HG03095 (cell line): ENCODE measurements at regions not wholly inside any gene's neighbourhood (a gene's known extent, or its start where the extent isn't known, plus 50 kb on each side); places are given as distances from the start of the nearest gene placed in this dataset.
"Not testable (repeated sequence)": the region's sequence is repeated elsewhere in the genome, so short reads cannot be mapped to it uniquely, and the experiment has no call there.

Experiments used
- ATAC-seq: cut with Tn5 transposase; IDR thresholded peaks from one replicate; pipeline ENCODE4 v1.9.1; 2021; ENCODE audit warnings: moderate library complexity; ENCODE audit not compliant: unreplicated experiment

DNA sequence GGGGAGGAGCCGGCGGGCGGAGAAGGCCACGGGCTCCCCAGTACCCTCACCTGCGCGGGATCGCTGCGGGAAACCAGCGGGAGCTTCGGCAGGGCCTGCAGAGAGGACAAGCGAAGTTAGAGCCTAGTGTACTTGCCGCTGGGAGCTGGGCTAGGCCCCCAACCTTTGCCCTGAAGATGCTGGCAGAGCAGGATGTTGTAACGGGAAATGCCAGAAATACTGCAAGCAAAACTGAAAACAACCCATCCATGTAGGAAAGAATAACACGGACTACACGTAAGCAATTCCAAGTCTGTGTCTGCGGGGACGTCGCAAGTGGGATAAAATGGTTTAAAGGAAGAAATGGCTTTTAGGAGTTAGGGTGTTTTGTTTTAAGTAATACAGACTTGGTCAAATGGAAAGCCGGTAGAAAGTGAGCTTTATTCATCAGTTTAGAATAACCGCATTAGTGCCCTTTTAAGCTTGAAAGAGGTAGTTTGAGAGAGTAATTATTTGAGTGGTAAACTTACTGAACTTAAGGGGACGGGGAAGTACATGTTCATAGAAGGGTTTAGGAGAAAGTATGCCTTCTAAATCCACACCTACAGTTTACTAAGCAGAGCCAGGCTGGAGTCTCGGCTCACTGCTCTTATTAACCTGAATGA is 121.3 kb upstream of the NIPA1 start:
- not testable (repeated sequence) for ATAC-seq

DNA sequence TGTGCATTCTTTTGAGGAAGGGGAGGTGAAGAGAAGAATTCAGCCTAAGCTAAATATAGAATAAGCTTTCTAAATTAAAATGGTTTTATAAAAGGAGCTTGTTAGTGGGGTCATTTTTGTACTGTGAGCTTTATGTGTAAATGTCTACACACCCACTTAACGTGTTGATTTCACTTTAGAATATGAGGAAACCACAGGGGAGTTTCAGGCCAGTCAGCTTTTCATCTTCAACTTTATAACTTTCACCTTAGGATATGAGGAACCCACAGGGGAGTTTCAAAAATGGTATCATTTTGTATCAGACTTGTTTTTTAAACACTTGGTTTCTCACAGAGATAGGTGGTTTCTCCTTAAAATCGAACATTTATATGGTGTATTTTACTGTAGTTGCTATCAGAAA is 120.7 kb upstream of the NIPA1 start:
- not testable (repeated sequence) for ATAC-seq

DNA sequence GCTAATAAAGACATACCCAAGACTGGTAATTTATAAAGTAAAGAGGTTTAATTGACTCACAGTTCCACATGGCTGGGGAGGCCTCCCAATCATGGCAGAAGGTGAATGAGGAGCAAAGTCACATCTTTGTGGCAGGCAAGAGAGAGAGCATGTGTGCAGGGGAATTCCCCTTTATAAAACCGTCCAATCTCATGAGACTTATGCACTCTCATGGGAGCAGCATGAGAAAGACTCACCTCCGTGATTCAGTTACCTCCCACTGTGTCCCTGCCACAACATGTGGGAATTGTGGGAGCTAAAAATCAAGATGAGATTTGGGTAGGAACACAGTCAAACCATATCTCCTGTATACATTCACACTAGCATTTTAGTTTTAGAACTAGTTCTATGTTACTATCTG is 101.7 kb upstream of the NIPA1 start:
- ATAC-seq: not testable (repeated sequence)

DNA sequence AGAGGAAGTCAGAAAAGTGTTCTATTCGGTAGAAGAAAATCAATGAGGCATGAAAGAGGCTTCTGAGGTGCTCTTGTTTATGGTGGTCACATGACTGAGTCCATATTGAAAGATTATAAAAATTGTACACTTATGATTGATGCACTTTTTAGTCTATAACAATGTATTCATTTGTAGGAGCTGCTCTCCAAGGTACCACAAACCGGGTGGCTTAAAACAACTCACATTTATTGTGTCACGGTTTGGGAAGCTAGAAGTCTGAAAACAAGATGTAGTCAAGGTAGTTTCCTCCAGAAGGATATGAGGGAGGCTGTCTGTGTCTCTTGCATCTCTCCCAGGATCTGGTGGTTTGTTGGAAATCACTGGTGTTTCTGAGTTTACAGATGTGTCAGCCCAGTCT is 86.6 kb upstream of the NIPA1 start:
- not testable (repeated sequence) for ATAC-seq

DNA sequence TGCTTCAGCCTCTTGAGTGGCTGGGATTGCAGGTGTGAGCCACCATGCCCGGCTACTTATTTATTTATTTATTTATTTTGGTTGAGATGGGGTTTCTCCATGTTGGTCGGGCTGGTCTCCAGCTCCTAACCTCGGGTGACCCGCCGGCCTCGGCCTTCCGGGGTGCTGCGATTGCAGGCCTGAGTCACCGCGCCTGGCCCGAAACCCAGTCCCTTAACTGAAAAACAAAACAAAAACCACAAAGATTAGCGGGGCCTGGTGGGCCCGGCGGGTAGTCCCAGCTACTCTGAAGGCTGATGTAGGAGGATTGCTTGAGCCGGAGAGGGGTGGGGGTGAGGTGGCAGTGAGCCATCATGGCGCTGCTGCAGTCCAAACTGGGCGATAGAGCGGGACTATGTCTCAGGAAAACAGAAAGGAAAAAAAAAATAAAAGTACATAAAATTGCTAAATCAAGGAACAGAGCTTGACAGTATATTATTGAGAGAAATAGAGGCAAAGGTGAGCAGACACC is 75.6 kb upstream of the NIPA1 start:
- not testable (repeated sequence) for ATAC-seq

GRCh38 chr15:22713933-22714332 is 72.5 kb upstream of the NIPA1 start:
- not testable (repeated sequence) for ATAC-seq

GRCh38 chr15:22714358-22715132 is 71.9 kb upstream of the NIPA1 start:
- not testable (repeated sequence) for ATAC-seq

GRCh38 chr15:22715133-22715845 is 71.2 kb upstream of the NIPA1 start:
- not testable (repeated sequence) for ATAC-seq

DNA sequence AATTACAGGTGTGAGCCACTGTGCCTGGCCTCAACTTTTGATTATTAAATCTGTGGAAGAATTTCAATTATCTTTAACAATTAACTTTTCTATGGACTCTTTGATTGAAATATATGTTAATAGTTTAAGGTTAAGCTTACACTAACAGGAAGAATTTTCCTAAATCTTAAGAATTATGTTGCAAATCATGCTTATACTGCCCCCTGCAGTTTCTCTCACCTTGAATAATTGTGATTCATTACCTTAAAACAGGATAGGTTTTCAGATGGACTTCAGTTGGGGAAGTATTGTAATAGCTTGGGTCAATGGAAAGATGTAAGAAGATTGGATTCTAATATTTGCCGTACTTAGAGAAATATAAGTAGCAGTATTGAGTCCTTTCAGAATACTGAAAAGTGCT is 66.5 kb upstream of the NIPA1 start:
- not testable (repeated sequence) for ATAC-seq

DNA sequence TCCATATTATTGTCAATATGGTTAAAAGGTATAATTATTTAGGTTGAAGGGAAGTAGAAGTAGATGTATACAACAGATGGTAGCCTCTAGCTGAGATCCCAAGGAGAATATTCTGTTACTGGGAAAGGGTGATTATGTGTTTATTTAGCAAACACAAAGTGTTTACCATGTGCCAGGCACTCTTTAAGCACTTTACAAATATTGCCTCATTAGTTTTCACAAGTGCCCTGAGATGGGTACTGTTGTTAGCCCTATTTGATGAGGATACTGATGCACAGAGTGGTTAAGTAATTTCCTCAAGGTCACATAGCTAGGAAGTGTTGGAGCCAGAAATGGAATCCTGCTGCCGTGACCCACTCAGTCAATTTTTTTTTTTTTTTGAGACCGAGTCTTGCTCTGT is 60.3 kb upstream of the NIPA1 start:
- ATAC-seq: not testable (repeated sequence)

GRCh38 chr15:22735067-22735466 is 51.4 kb upstream of the NIPA1 start:
- not testable (repeated sequence) for ATAC-seq

DNA sequence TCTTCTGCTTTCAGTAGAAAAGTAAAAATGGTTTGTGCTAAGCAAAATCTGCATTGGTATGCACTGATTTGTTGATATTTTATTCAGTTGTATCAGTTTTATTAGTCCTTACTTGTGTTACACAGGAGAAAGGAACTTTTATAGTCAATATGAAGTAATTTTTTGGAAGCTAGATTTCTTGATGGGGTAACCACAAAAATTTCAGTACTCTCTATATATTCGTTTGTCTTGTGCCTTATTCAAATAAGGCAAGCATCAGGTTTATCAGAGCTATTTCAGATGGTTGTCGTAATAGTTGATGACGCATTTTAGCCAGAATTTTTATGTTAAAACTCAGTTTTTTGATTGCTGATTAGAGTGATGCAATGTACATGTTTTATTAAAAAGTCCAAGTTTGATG is 50.7 kb upstream of the NIPA1 start:
- ATAC-seq: no peak

- not testable (repeated sequence) for ATAC-seq
These were observed 50.2 kb upstream of the NIPA1 start for GRCh38 chr15:22736200-22736599.
